IMR-90 (cell line): ENCODE measurements at regions not wholly inside any gene's neighbourhood (a gene's known extent, or its start where the extent isn't known, plus 50 kb on each side); places are given as distances from the start of the nearest gene placed in this dataset.
A peak's percentile ranks its signal among the peaks of the same experiment; 100 is the strongest.
"Not testable (repeated sequence)": the region's sequence is repeated elsewhere in the genome, so short reads cannot be mapped to it uniquely, and the experiment has no call there.

ENCODE experiments used
- ATAC-seq: fragments of 200-7000 bp; cut with Tn5 transposase; 2 replicates; pipeline ENCODE4 v1.9.1; 2020; ENCODE audit warnings: low read depth, mild to moderate bottlenecking, moderate library complexity
- BruUV-seq: library from RNA; stranded (reverse); fragments of 400-500 nt; replicated peaks from 2 replicates; lab custom pipeline; 2021; lab: Mats Ljungman, UMichigan
- CTCF ChIA-PET: fragments of 300-600 bp; formaldehyde crosslinking; extraction: SDS; loops from one replicate; lab custom pipeline; 2021; ENCODE audit warnings: antibody characterized with exemption; lab: Yijun Ruan, JAX
- POLR2A ChIA-PET: fragments of 300-600 bp; sonication (Branson Sonifier 250); formaldehyde crosslinking; loops from one replicate; lab custom pipeline; 2022; ENCODE audit warnings: antibody characterized with exemption; ENCODE audit not compliant: unreplicated experiment; lab: Charles Lee
- DNase-seq: peaks from one replicate; pipeline ENCODE4 v3.0.0; 2013
- H2AFZ ChIP-seq: replicated peaks from 2 replicates; pipeline ENCODE3; 2013; ENCODE audit warnings: low read length, mild to moderate bottlenecking; ENCODE audit not compliant: poor library complexity
- H2AK5ac ChIP-seq: 2 replicates; pipeline ENCODE4 v1.6.1; 2013; ENCODE audit warnings: low read depth, low read length, inconsistent platforms
- H2AK9ac ChIP-seq: replicated peaks from 2 replicates; pipeline ENCODE3; 2013; ENCODE audit warnings: mild to moderate bottlenecking, low read depth, low read length, moderate library complexity; ENCODE audit not compliant: poor library complexity
- H2BK120ac ChIP-seq: 2 replicates; pipeline ENCODE4 v1.6.1; 2013; ENCODE audit warnings: low read depth, low read length, inconsistent platforms
- H2BK15ac ChIP-seq: 3 replicates; pipeline ENCODE4 v1.6.1; 2013; ENCODE audit warnings: low read depth, low read length, inconsistent platforms
- H2BK20ac ChIP-seq: 2 replicates; pipeline ENCODE4 v1.6.1; 2013; ENCODE audit warnings: low read depth, mild to moderate bottlenecking, inconsistent platforms, low read length, moderate library complexity
- H2BK5ac ChIP-seq: 2 replicates; pipeline ENCODE4 v1.6.1; 2013; ENCODE audit warnings: mild to moderate bottlenecking, low read depth, low read length, inconsistent platforms; ENCODE audit not compliant: poor library complexity, severe bottlenecking
- H3K14ac ChIP-seq: replicated peaks from 2 replicates; pipeline ENCODE4 v1.6.1; 2013; ENCODE audit warnings: low read depth, low read length, inconsistent platforms
- H3K18ac ChIP-seq: 2 replicates; pipeline ENCODE4 v1.6.1; 2013; ENCODE audit warnings: low read depth, low read length, control low read depth
- H3K23ac ChIP-seq: 2 replicates; pipeline ENCODE4 v1.6.1; 2013; ENCODE audit warnings: low read depth, low read length, inconsistent platforms
- H3K27ac ChIP-seq: 2 replicates; pipeline ENCODE4 v1.5.1; 2013; ENCODE audit warnings: mild to moderate bottlenecking, control low read depth, low read length; ENCODE audit not compliant: insufficient read depth
- H3K27me3 ChIP-seq: 2 replicates; pipeline ENCODE4 v1.6.1; 2013; ENCODE audit warnings: low read length; ENCODE audit not compliant: control insufficient read depth, insufficient read depth
- H3K36me3 ChIP-seq: 2 replicates; pipeline ENCODE4 v1.6.1; 2013; ENCODE audit warnings: low read length, mixed read lengths; ENCODE audit not compliant: control insufficient read depth, insufficient read depth
- H3K4ac ChIP-seq: 2 replicates; pipeline ENCODE4 v1.6.1; 2013; ENCODE audit warnings: low read depth, low read length, inconsistent platforms
- H3K4me1 ChIP-seq: 2 replicates; pipeline ENCODE4 v1.6.1; 2013; ENCODE audit warnings: low read length, mixed read lengths; ENCODE audit not compliant: control insufficient read depth, insufficient read depth
- H3K4me2 ChIP-seq: 2 replicates; pipeline ENCODE4 v1.6.1; 2013; ENCODE audit warnings: low read depth, mild to moderate bottlenecking, control low read depth, low read length, moderate library complexity
- H3K4me3 ChIP-seq: 2 replicates; pipeline ENCODE4 v1.5.1; 2013; ENCODE audit warnings: low read depth, mild to moderate bottlenecking, control low read depth, low read length, moderate library complexity; ENCODE audit not compliant: insufficient read depth
- H3K56ac ChIP-seq: 2 replicates; pipeline ENCODE4 v1.6.1; 2013; ENCODE audit warnings: low read length, inconsistent platforms; ENCODE audit not compliant: insufficient read depth; ENCODE audit errors: extremely low read depth
- H3K79me1 ChIP-seq, 2 experiments: 2 replicates each; pipeline ENCODE4 v1.6.1; 2013; ENCODE audit warnings: low read length in 2 of 2, inconsistent platforms in 1 of 2, low read depth in 1 of 2
- H3K9ac ChIP-seq: 2 replicates; pipeline ENCODE4 v1.6.1; 2013; ENCODE audit warnings: low read depth, low read length, control low read depth
- H3K9me1 ChIP-seq: 2 replicates; pipeline ENCODE4 v1.6.1; 2013; ENCODE audit warnings: low read length, inconsistent platforms; ENCODE audit not compliant: insufficient read depth
- H3K9me3 ChIP-seq: 2 replicates; pipeline ENCODE4 v1.6.1; 2013; ENCODE audit warnings: low read length; ENCODE audit not compliant: control insufficient read depth, insufficient read depth
- H4K20me1 ChIP-seq: 2 replicates; pipeline ENCODE4 v1.6.1; 2013; ENCODE audit warnings: low read length, inconsistent platforms; ENCODE audit not compliant: insufficient read depth
- H4K5ac ChIP-seq: 2 replicates; pipeline ENCODE4 v1.6.1; 2013; ENCODE audit warnings: mild to moderate bottlenecking, low read depth, low read length, control low read depth
- H4K8ac ChIP-seq, 2 experiments: 2 replicates each; pipeline ENCODE4 v1.6.1; 2013; ENCODE audit warnings: low read depth in 2 of 2, low read length in 2 of 2, control low read depth in 1 of 2, inconsistent platforms in 1 of 2
- H4K91ac ChIP-seq: 2 replicates; pipeline ENCODE4 v1.6.1; 2013; ENCODE audit warnings: low read depth, low read length, inconsistent platforms; ENCODE audit not compliant: insufficient read depth
- WGBS, 2 experiments: methylation state at CpG; one replicate each; pipeline versions ENCODE4 v1.1.5 to v1.1.7; 2013; ENCODE audit warnings: missing lambda C conversion rate in 2 of 2; ENCODE audit not compliant: insufficient read length in 1 of 2; ENCODE audit errors: extremely low coverage in 2 of 2; 5-methylcytosine and 5-hydroxymethylcytosine counted together
- dilution Hi-C: fragments of 300-500 bp; cut with HindIII; formaldehyde crosslinking; loops from one replicate; pipeline ENCODE4 v1.14.3; 2018; ENCODE audit warnings: low sequenced_read_pairs; ENCODE audit not compliant: unreplicated experiment
- in situ Hi-C: fragments of 300-500 bp; cut with MboI; formaldehyde crosslinking; loops from 3 replicates; pipeline ENCODE4 v1.14.3; 2019; ENCODE audit warnings: low sequenced_read_pairs, inconsistent platforms, mixed read lengths
- intact Hi-C: fragments of 100-400 bp; cut with micrococcal nuclease; formaldehyde crosslinking; loops from 2 replicates; pipeline ENCODE4 v1.10.0; 2022

- in situ Hi-C loops, H3K36me3 ChIP-seq, H2BK15ac ChIP-seq, DNase-seq, H2AFZ ChIP-seq, H3K9me1 ChIP-seq, POLR2A ChIA-PET, BruUV-seq, H2BK20ac ChIP-seq, H3K9ac ChIP-seq, intact Hi-C loops, H4K8ac ChIP-seq, H3K18ac ChIP-seq, H2BK5ac ChIP-seq, H4K91ac ChIP-seq, H3K27me3 ChIP-seq, H2AK5ac ChIP-seq, H3K23ac ChIP-seq, H3K4ac ChIP-seq, H3K9me3 ChIP-seq, H3K4me1 ChIP-seq, H2AK9ac ChIP-seq, H3K14ac ChIP-seq, dilution Hi-C loops, H3K56ac ChIP-seq, H3K27ac ChIP-seq, H4K20me1 ChIP-seq, H3K4me3 ChIP-seq, H2BK120ac ChIP-seq, H3K4me2 ChIP-seq, H4K5ac ChIP-seq, CTCF ChIA-PET, H3K79me1 ChIP-seq: not testable (repeated sequence)
- WGBS, 2 experiments = no CpG with 5 or more reads among the region's 17 CpGs
- peak; percentile 85 for ATAC-seq
These were observed 2327.3 kb upstream of the TPTE start for GRCh38 chr21:8194042-8194441.

GRCh38 chr21:8197377-8198027, 2323.9 kb upstream of the TPTE start:
- H2AFZ ChIP-seq, H2AK5ac ChIP-seq, H2BK15ac ChIP-seq, H3K14ac ChIP-seq, H3K36me3 ChIP-seq, H4K5ac ChIP-seq, H3K4me2 ChIP-seq, dilution Hi-C loops, H3K9ac ChIP-seq, H2BK120ac ChIP-seq, POLR2A ChIA-PET, in situ Hi-C loops, H3K9me3 ChIP-seq, intact Hi-C loops, H3K79me1 ChIP-seq, H3K56ac ChIP-seq, BruUV-seq, H3K23ac ChIP-seq, H3K9me1 ChIP-seq, H3K27me3 ChIP-seq, H2BK20ac ChIP-seq, H3K4me1 ChIP-seq, H2BK5ac ChIP-seq, DNase-seq, H3K18ac ChIP-seq, H4K8ac ChIP-seq, CTCF ChIA-PET, H2AK9ac ChIP-seq, H3K4me3 ChIP-seq, H3K4ac ChIP-seq, H4K20me1 ChIP-seq, H4K91ac ChIP-seq, H3K27ac ChIP-seq: not testable (repeated sequence)
- WGBS, 2 experiments = no CpG with 5 or more reads among the region's 20 CpGs
- peak; percentile 74 for ATAC-seq
